OCI-LY3 (cell line): ENCODE measurements at regions not wholly inside any gene's neighbourhood (a gene's known extent, or its start where the extent isn't known, plus 50 kb on each side); places are given as distances from the start of the nearest gene placed in this dataset.

Experiments used
- CTCF ChIP-seq: fragments of 200-600, 300-600 bp; sonication (generic); IDR thresholded peaks from 2 replicates; pipeline ENCODE4 v1.5.1; 2014; ENCODE audit warnings: antibody characterized with exemption, low read length, low read depth
- EZH2phosphoT487 ChIP-seq: fragments of 200-600 bp; shearing (Covaris generic); IDR thresholded peaks from 2 replicates; pipeline ENCODE4 v1.6.1; 2018; ENCODE audit warnings: antibody characterized with exemption, mixed run types, low read depth

- TF ChIP-seq CTCF: no peak
- no peak for TF ChIP-seq EZH2phosphoT487
These were observed 120.3 kb downstream of the IL20RB start for GRCh38 chr3:137078040-137078439.
